HEK293T (cell line): ENCODE measurements at regions not wholly inside any gene's neighbourhood (a gene's known extent, or its start where the extent isn't known, plus 50 kb on each side); places are given as distances from the start of the nearest gene placed in this dataset.

Experiments
- ARNT ChIP-seq: fragments of 450-650 bp; IDR thresholded peaks from 2 replicates; pipeline ENCODE4 v1.6.1; 2017; ENCODE audit warnings: mild to moderate bottlenecking
- CTBP1 ChIP-seq: fragments of 450-650 bp; IDR thresholded peaks from 2 replicates; pipeline ENCODE4 v1.6.1; 2016; ENCODE audit warnings: borderline replicate concordance
- ELF4 ChIP-seq: fragments of 450-650 bp; IDR thresholded peaks from 2 replicates; pipeline ENCODE4 v1.6.1; 2017; ENCODE audit warnings: antibody characterized with exemption
- FOXA1 ChIP-seq: fragments of 450-650 bp; IDR thresholded peaks from 2 replicates; pipeline ENCODE4 v1.6.1; 2016; ENCODE audit warnings: mild to moderate bottlenecking
- FOXK2 ChIP-seq: fragments of 450-650 bp; IDR thresholded peaks from 2 replicates; pipeline ENCODE4 v1.6.1; 2016; ENCODE audit warnings: mild to moderate bottlenecking
- FOXM1 ChIP-seq: fragments of 450-650 bp; IDR thresholded peaks from 2 replicates; pipeline ENCODE4 v1.6.1; 2017; ENCODE audit warnings: mild to moderate bottlenecking, borderline replicate concordance
- LEF1 ChIP-seq: fragments of 450-650 bp; IDR thresholded peaks from 2 replicates; pipeline ENCODE4 v1.6.1; 2017; ENCODE audit warnings: mild to moderate bottlenecking, borderline replicate concordance
- NFRKB ChIP-seq: fragments of 450-650 bp; IDR thresholded peaks from 2 replicates; pipeline ENCODE4 v1.6.1; 2016; ENCODE audit warnings: mild to moderate bottlenecking, moderate library complexity
- PKNOX1 ChIP-seq: fragments of 450-650 bp; IDR thresholded peaks from 2 replicates; pipeline ENCODE4 v1.6.1; 2016
- SP1 ChIP-seq: fragments of 450-650 bp; IDR thresholded peaks from 2 replicates; pipeline ENCODE4 v1.6.1; 2017
- SUZ12 ChIP-seq: fragments of 450-650 bp; IDR thresholded peaks from 2 replicates; pipeline ENCODE4 v1.6.1; 2016; ENCODE audit warnings: mild to moderate bottlenecking
- TARDBP ChIP-seq: fragments of 450-650 bp; IDR thresholded peaks from 2 replicates; pipeline ENCODE4 v1.6.1; 2016

GRCh38 chr1:199010492-199010891 is 371.7 kb downstream of the PTPRC start:
- TF ChIP-seq CTBP1 (no peak), LEF1 (no peak), TARDBP (no peak), SUZ12 (no peak), SP1 (no peak), FOXK2 (no peak), ARNT (no peak), ELF4 (no peak), PKNOX1 (no peak), FOXM1 (no peak), NFRKB (no peak), FOXA1 (no peak)
